ENCODE measurements at regions not wholly inside any gene's neighbourhood (a gene's known extent, or its start where the extent isn't known, plus 50 kb on each side); places are given as distances from the start of the nearest gene placed in this dataset.

DNA sequence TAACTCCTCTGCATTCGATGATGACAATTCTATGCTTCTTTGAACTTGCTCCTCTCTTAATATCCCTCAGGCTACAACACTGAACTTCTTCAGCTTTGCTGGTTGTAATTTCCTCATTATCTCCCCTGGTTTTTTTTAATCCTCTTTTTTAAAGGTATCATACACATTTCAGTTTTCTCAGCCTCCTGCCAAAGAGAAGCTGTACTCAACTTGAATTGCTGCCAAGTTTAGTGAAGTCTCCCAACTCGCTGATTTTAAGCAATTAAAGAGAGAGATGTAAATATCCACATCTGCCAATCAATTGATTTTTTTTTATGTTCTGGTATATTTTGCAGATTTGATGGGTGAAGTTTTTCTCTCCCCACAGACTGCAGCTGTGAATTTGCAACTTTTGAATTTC is 817.8 kb downstream of the GALC start:
- Histone ChIP-seq H3K9me3 (ENCODE audit: control insufficient read depth in 5 of 5, low read length in 5 of 5) (peaks cover 0 to 4% (median 0%) of the 10 kb centered on the region in 5 donors), H3K27me3 (ENCODE audit: control insufficient read depth in 5 of 5, insufficient read depth in 4 of 5, low read length in 5 of 5) (no peaks in the 10 kb centered on the region), H3K4me1 (ENCODE audit: control insufficient read depth in 5 of 5, insufficient read depth in 5 of 5, low read length in 5 of 5) (peaks cover 0 to 3% (median 0%) of the 10 kb centered on the region in 5 donors), H3K36me3 (ENCODE audit: control insufficient read depth in 5 of 5, insufficient read depth in 5 of 5, low read length in 5 of 5) (no peaks in the 10 kb centered on the region), H3K4me3 (ENCODE audit: low read depth in 1 of 5, low read length in 5 of 5) (no peak overlapping the region), H3K9ac (ENCODE audit: low read length in 5 of 5) (no peak overlapping the region), H3K27ac (ENCODE audit: low read depth, low read length) (no peak overlapping the region)

DNA sequence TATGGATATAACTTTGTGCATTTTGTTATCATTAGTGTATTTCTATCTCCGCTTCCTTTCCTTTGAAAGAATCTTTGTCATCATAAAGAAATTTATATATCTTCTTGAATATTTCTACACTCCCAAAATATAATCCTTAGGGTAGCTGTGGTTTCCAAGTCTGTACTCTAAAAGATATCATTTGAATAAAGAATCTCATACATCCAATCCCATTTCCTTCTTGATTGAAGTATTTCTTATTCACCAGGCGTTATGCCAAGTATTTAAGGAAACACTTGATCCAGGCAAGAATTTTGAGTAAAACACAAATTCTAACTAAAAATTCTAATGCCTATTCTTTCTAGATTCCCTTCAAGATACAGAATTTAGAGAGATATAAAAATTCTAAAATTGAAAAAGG is 821.8 kb downstream of the GALC start:
- Histone ChIP-seq H3K27me3 (ENCODE audit: control insufficient read depth in 5 of 5, insufficient read depth in 4 of 5, low read length in 5 of 5) (no peaks in the 10 kb centered on the region), H3K36me3 (ENCODE audit: control insufficient read depth in 5 of 5, insufficient read depth in 5 of 5, low read length in 5 of 5) (no peaks in the 10 kb centered on the region), H3K4me1 (ENCODE audit: control insufficient read depth in 5 of 5, insufficient read depth in 5 of 5, low read length in 5 of 5) (peaks cover 0 to 3% (median 0%) of the 10 kb centered on the region in 5 donors), H3K9ac (ENCODE audit: low read length in 5 of 5) (no peak overlapping the region), H3K27ac (ENCODE audit: low read depth, low read length) (no peak overlapping the region), H3K4me3 (ENCODE audit: low read depth in 1 of 5, low read length in 5 of 5) (no peak overlapping the region), H3K9me3 (ENCODE audit: control insufficient read depth in 5 of 5, low read length in 5 of 5) (peaks cover 0 to 3% (median 0%) of the 10 kb centered on the region in 5 donors)

- Histone ChIP-seq H3K4me3 (ENCODE audit: low read depth in 1 of 5, low read length in 5 of 5) (no peak overlapping the region), H3K9me3 (ENCODE audit: control insufficient read depth in 5 of 5, low read length in 5 of 5) (peaks cover 0 to 3% (median 0%) of the 10 kb centered on the region in 5 donors), H3K27me3 (ENCODE audit: control insufficient read depth in 5 of 5, insufficient read depth in 4 of 5, low read length in 5 of 5) (no peaks in the 10 kb centered on the region), H3K27ac (ENCODE audit: low read depth, low read length) (no peak overlapping the region), H3K36me3 (ENCODE audit: control insufficient read depth in 5 of 5, insufficient read depth in 5 of 5, low read length in 5 of 5) (no peaks in the 10 kb centered on the region), H3K4me1 (ENCODE audit: control insufficient read depth in 5 of 5, insufficient read depth in 5 of 5, low read length in 5 of 5) (peaks cover 0 to 3% (median 0%) of the 10 kb centered on the region in 5 donors), H3K9ac (ENCODE audit: low read length in 5 of 5) (no peak overlapping the region)
Measured at GRCh38 chr14:87170179-87170578, 822.8 kb downstream of the GALC start.

DNA sequence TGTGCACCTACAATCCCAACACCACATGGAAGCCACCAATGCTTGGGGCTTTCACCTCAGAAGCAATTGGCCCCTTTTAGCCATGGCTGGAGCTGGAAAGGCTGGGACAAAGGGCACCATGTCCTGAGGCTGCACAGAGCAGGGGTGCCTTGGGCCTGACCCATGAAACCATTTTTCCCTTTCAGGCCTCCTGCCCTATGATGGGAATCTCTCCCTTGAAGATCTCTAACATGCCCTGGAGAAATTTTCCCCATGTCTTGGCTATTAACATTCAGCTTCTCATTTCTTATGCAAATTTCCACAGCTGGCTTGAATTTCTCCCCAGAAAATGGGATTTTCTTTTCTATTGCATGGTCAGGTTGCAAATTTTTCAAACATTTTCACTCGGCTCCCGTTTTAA is 823.6 kb downstream of the GALC start:
- H3K4me3 ChIP-seq (ENCODE audit: low read depth in 1 of 5, low read length in 5 of 5), result no peak overlapping the region
- H3K27me3 ChIP-seq (ENCODE audit: control insufficient read depth in 5 of 5, insufficient read depth in 4 of 5, low read length in 5 of 5), result no peaks in the 10 kb centered on the region
- no peak overlapping the region for H3K9ac ChIP-seq (ENCODE audit: low read length in 5 of 5)
- H3K36me3 ChIP-seq (ENCODE audit: control insufficient read depth in 5 of 5, insufficient read depth in 5 of 5, low read length in 5 of 5), result no peaks in the 10 kb centered on the region
- H3K9me3 ChIP-seq (ENCODE audit: control insufficient read depth in 5 of 5, low read length in 5 of 5), result peaks cover 0 to 3% (median 0%) of the 10 kb centered on the region in 5 donors
- H3K27ac ChIP-seq (ENCODE audit: low read depth, low read length), result no peak overlapping the region
- peaks cover 0 to 3% (median 0%) of the 10 kb centered on the region in 5 donors for H3K4me1 ChIP-seq (ENCODE audit: control insufficient read depth in 5 of 5, insufficient read depth in 5 of 5, low read length in 5 of 5)

DNA sequence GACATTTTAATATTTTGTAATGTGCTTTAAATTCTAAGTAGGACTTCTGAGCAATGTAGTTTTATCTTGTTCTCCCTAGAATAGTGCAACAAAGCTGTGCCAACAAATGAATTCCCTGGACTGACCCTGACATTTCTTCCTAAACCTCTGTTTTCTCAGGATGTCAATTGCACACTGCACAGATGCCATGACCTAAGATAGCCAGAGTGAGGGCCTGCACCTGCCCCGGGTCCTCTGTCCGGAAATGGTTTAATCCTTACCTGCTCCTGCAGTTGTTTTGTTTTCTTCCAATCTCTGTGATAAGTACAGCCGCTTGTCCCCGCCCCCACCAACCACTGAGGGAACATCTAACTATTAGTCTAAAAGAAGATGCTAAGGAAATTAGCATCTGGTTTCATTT is 831.5 kb downstream of the GALC start:
- Histone ChIP-seq H3K9ac (ENCODE audit: low read length in 5 of 5) (no peak overlapping the region), H3K9me3 (ENCODE audit: control insufficient read depth in 5 of 5, low read length in 5 of 5) (no peaks in the 10 kb centered on the region), H3K4me3 (ENCODE audit: low read depth in 1 of 5, low read length in 5 of 5) (no peak overlapping the region), H3K27ac (ENCODE audit: low read depth, low read length) (no peak overlapping the region), H3K36me3 (ENCODE audit: control insufficient read depth in 5 of 5, insufficient read depth in 5 of 5, low read length in 5 of 5) (no peaks in the 10 kb centered on the region), H3K4me1 (ENCODE audit: control insufficient read depth in 5 of 5, insufficient read depth in 5 of 5, low read length in 5 of 5) (no peaks in the 10 kb centered on the region), H3K27me3 (ENCODE audit: control insufficient read depth in 5 of 5, insufficient read depth in 4 of 5, low read length in 5 of 5) (no peaks in the 10 kb centered on the region)

- no peak overlapping the region for H3K4me3 ChIP-seq (ENCODE audit: low read depth in 1 of 5, low read length in 5 of 5)
- H3K9me3 ChIP-seq (ENCODE audit: control insufficient read depth in 5 of 5, low read length in 5 of 5), result no peaks in the 10 kb centered on the region
- no peaks in the 10 kb centered on the region for H3K27me3 ChIP-seq (ENCODE audit: control insufficient read depth in 5 of 5, insufficient read depth in 4 of 5, low read length in 5 of 5)
- H3K4me1 ChIP-seq (ENCODE audit: control insufficient read depth in 5 of 5, insufficient read depth in 5 of 5, low read length in 5 of 5), result no peaks in the 10 kb centered on the region
- no peaks in the 10 kb centered on the region for H3K36me3 ChIP-seq (ENCODE audit: control insufficient read depth in 5 of 5, insufficient read depth in 5 of 5, low read length in 5 of 5)
- no peak overlapping the region for H3K27ac ChIP-seq (ENCODE audit: low read depth, low read length)
- no peak overlapping the region for H3K9ac ChIP-seq (ENCODE audit: low read length in 5 of 5)
Measured at GRCh38 chr14:87160989-87161388, 832.0 kb downstream of the GALC start.

- no peaks in the 10 kb centered on the region for H3K36me3 ChIP-seq (ENCODE audit: control insufficient read depth in 5 of 5, insufficient read depth in 5 of 5, low read length in 5 of 5)
- no peak overlapping the region for H3K27ac ChIP-seq (ENCODE audit: low read depth, low read length)
- no peak overlapping the region for H3K9ac ChIP-seq (ENCODE audit: low read length in 5 of 5)
- H3K27me3 ChIP-seq (ENCODE audit: control insufficient read depth in 5 of 5, insufficient read depth in 4 of 5, low read length in 5 of 5), result no peaks in the 10 kb centered on the region
- no peak overlapping the region for H3K4me3 ChIP-seq (ENCODE audit: low read depth in 1 of 5, low read length in 5 of 5)
- H3K9me3 ChIP-seq (ENCODE audit: control insufficient read depth in 5 of 5, low read length in 5 of 5), result no peaks in the 10 kb centered on the region
- no peaks in the 10 kb centered on the region for H3K4me1 ChIP-seq (ENCODE audit: control insufficient read depth in 5 of 5, insufficient read depth in 5 of 5, low read length in 5 of 5)
Measured at GRCh38 chr14:87158283-87158682, 834.7 kb downstream of the GALC start.

- no peaks in the 10 kb centered on the region for H3K36me3 ChIP-seq (ENCODE audit: control insufficient read depth in 5 of 5, insufficient read depth in 5 of 5, low read length in 5 of 5)
- H3K27ac ChIP-seq (ENCODE audit: low read depth, low read length), result no peak overlapping the region
- H3K4me3 ChIP-seq (ENCODE audit: low read depth in 1 of 5, low read length in 5 of 5), result no peak overlapping the region
- H3K9me3 ChIP-seq (ENCODE audit: control insufficient read depth in 5 of 5, low read length in 5 of 5), result no peaks in the 10 kb centered on the region
- H3K4me1 ChIP-seq (ENCODE audit: control insufficient read depth in 5 of 5, insufficient read depth in 5 of 5, low read length in 5 of 5), result no peaks in the 10 kb centered on the region
- no peaks in the 10 kb centered on the region for H3K27me3 ChIP-seq (ENCODE audit: control insufficient read depth in 5 of 5, insufficient read depth in 4 of 5, low read length in 5 of 5)
- H3K9ac ChIP-seq (ENCODE audit: low read length in 5 of 5), result no peak overlapping the region
Measured at GRCh38 chr14:87156878-87157277, 836.1 kb downstream of the GALC start.

DNA sequence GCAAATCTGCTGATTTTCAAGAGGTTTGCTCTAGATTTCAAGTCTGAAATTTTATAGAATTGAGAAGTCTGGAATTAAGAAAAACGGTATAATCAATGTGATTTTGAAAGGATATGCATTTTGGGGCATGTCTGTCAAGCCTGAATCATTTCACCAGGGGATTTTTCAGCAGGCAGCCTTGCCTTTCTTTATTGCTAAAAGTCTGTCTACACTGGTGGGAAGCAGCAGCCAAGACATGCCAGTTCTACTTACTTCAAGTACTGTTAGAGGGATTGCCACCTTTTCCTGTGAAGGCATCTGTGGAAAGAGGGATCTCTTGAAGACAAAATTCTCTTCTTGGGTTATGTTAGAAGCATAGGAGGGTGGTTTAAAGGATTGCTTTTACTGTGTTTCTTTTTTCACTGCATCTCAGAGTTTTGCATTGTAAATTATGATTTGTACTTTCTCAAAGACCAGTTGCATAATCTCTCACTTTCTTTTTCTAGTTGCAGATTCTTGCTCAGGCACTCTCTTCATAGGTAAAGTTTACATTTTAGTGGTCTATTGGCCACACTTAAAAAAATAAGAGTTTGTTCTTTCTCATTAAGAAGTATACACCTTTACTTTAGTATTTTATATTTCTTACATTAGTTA is 837.0 kb downstream of the GALC start:
- no peaks in the 10 kb centered on the region for H3K36me3 ChIP-seq (ENCODE audit: control insufficient read depth in 5 of 5, insufficient read depth in 5 of 5, low read length in 5 of 5)
- H3K9ac ChIP-seq (ENCODE audit: low read length in 5 of 5), result no peak overlapping the region
- no peak overlapping the region for H3K27ac ChIP-seq (ENCODE audit: low read depth, low read length)
- H3K9me3 ChIP-seq (ENCODE audit: control insufficient read depth in 5 of 5, low read length in 5 of 5), result no peaks in the 10 kb centered on the region
- no peaks in the 10 kb centered on the region for H3K27me3 ChIP-seq (ENCODE audit: control insufficient read depth in 5 of 5, insufficient read depth in 4 of 5, low read length in 5 of 5)
- H3K4me3 ChIP-seq (ENCODE audit: low read depth in 1 of 5, low read length in 5 of 5), result no peak overlapping the region
- no peaks in the 10 kb centered on the region for H3K4me1 ChIP-seq (ENCODE audit: control insufficient read depth in 5 of 5, insufficient read depth in 5 of 5, low read length in 5 of 5)

- H3K9me3 ChIP-seq (ENCODE audit: control insufficient read depth in 5 of 5, low read length in 5 of 5), result no peaks in the 10 kb centered on the region
- H3K27me3 ChIP-seq (ENCODE audit: control insufficient read depth in 5 of 5, insufficient read depth in 4 of 5, low read length in 5 of 5), result no peaks in the 10 kb centered on the region
- H3K4me1 ChIP-seq (ENCODE audit: control insufficient read depth in 5 of 5, insufficient read depth in 5 of 5, low read length in 5 of 5), result no peaks in the 10 kb centered on the region
- no peak overlapping the region for H3K9ac ChIP-seq (ENCODE audit: low read length in 5 of 5)
- H3K4me3 ChIP-seq (ENCODE audit: low read depth in 1 of 5, low read length in 5 of 5), result no peak overlapping the region
- no peaks in the 10 kb centered on the region for H3K36me3 ChIP-seq (ENCODE audit: control insufficient read depth in 5 of 5, insufficient read depth in 5 of 5, low read length in 5 of 5)
- H3K27ac ChIP-seq (ENCODE audit: low read depth, low read length), result no peak overlapping the region
Measured at GRCh38 chr14:87153901-87154300, 839.1 kb downstream of the GALC start.
